ENCODE measurements at regions not wholly inside any gene's neighbourhood (a gene's known extent, or its start where the extent isn't known, plus 50 kb on each side); places are given as distances from the start of the nearest gene placed in this dataset.

DNA sequence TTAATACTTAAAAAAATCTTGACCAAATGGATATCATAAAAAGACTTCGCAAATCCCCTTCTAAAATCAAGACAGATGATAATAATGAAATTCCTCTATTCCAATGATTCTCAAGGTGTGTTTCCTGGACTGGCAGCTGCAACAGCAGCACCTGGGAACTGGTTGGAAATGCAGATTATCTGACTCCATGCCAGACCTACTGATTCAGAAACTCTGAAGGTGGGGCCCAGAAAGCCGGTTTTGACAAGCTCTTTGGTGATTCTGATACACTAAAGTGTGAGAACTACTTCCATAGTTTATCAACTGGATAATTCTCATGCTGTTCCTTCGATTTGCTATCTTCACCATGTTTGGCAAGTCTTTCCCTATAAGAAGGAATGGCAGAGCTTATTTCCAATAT is 252.1 kb downstream of the COL12A1 start:
- TF ChIP-seq RARB (CRISPR knock-in tag; IDR thresholded peaks at IDR 0.05) = no peak
- TF ChIP-seq, protein P1, sequence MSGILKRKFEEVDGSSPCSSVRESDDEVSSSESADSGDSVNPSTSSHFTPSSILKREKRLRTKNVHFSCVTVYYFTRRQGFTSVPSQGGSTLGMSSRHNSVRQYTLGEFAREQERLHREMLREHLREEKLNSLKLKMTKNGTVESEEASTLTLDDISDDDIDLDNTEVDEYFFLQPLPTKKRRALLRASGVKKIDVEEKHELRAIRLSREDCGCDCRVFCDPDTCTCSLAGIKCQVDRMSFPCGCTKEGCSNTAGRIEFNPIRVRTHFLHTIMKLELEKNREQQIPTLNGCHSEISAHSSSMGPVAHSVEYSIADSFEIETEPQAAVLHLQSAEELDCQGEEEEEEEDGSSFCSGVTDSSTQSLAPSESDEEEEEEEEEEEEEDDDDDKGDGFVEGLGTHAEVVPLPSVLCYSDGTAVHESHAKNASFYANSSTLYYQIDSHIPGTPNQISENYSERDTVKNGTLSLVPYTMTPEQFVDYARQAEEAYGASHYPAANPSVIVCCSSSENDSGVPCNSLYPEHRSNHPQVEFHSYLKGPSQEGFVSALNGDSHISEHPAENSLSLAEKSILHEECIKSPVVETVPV (CRISPR knock-in tag; IDR thresholded peaks at IDR 0.05) = no peak
- TF ChIP-seq, protein P2, sequence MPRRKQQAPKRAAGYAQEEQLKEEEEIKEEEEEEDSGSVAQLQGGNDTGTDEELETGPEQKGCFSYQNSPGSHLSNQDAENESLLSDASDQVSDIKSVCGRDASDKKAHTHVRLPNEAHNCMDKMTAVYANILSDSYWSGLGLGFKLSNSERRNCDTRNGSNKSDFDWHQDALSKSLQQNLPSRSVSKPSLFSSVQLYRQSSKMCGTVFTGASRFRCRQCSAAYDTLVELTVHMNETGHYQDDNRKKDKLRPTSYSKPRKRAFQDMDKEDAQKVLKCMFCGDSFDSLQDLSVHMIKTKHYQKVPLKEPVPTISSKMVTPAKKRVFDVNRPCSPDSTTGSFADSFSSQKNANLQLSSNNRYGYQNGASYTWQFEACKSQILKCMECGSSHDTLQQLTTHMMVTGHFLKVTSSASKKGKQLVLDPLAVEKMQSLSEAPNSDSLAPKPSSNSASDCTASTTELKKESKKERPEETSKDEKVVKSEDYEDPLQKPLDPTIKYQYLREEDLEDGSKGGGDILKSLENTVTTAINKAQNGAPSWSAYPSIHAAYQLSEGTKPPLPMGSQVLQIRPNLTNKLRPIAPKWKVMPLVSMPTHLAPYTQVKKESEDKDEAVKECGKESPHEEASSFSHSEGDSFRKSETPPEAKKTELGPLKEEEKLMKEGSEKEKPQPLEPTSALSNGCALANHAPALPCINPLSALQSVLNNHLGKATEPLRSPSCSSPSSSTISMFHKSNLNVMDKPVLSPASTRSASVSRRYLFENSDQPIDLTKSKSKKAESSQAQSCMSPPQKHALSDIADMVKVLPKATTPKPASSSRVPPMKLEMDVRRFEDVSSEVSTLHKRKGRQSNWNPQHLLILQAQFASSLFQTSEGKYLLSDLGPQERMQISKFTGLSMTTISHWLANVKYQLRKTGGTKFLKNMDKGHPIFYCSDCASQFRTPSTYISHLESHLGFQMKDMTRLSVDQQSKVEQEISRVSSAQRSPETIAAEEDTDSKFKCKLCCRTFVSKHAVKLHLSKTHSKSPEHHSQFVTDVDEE (CRISPR knock-in tag; IDR thresholded peaks at IDR 0.05) = no peak
- TF ChIP-seq, protein P3, sequence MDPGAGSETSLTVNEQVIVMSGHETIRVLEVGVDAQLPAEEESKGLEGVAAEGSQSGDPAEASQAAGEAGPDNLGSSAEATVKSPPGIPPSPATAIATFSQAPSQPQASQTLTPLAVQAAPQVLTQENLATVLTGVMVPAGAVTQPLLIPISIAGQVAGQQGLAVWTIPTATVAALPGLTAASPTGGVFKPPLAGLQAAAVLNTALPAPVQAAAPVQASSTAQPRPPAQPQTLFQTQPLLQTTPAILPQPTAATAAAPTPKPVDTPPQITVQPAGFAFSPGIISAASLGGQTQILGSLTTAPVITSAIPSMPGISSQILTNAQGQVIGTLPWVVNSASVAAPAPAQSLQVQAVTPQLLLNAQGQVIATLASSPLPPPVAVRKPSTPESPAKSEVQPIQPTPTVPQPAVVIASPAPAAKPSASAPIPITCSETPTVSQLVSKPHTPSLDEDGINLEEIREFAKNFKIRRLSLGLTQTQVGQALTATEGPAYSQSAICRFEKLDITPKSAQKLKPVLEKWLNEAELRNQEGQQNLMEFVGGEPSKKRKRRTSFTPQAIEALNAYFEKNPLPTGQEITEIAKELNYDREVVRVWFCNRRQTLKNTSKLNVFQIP (CRISPR knock-in tag; IDR thresholded peaks at IDR 0.05; ENCODE audit: borderline replicate concordance, low read depth) = no peak
- no peak for TF ChIP-seq ZNF565 (CRISPR knock-in tag; conservative IDR thresholded peaks at IDR 0.05; ENCODE audit: low read depth)
- TF ChIP-seq, protein P4, sequence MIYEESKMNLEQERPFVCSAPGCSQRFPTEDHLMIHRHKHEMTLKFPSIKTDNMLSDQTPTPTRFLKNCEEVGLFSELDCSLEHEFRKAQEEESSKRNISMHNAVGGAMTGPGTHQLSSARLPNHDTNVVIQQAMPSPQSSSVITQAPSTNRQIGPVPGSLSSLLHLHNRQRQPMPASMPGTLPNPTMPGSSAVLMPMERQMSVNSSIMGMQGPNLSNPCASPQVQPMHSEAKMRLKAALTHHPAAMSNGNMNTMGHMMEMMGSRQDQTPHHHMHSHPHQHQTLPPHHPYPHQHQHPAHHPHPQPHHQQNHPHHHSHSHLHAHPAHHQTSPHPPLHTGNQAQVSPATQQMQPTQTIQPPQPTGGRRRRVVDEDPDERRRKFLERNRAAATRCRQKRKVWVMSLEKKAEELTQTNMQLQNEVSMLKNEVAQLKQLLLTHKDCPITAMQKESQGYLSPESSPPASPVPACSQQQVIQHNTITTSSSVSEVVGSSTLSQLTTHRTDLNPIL (CRISPR knock-in tag; IDR thresholded peaks at IDR 0.05; ENCODE audit: low read depth) = no peak
- TF ChIP-seq ZNF70 (CRISPR knock-in tag; IDR thresholded peaks at IDR 0.05) = no peak
- no peak for TF ChIP-seq GLIS3 (CRISPR knock-in tag; IDR thresholded peaks at IDR 0.05)
- no peak for TF ChIP-seq ARNTL (CRISPR knock-in tag; IDR thresholded peaks at IDR 0.05; ENCODE audit: borderline replicate concordance, low read depth)
- TF ChIP-seq CSDC2 (CRISPR knock-in tag; IDR thresholded peaks at IDR 0.05) = no peak
- no peak for TF ChIP-seq SNAI2 (CRISPR knock-in tag; IDR thresholded peaks at IDR 0.05)
- TF ChIP-seq ZFP30 (CRISPR knock-in tag; IDR thresholded peaks at IDR 0.05) = no peak
- no peak for ATAC-seq

DNA sequence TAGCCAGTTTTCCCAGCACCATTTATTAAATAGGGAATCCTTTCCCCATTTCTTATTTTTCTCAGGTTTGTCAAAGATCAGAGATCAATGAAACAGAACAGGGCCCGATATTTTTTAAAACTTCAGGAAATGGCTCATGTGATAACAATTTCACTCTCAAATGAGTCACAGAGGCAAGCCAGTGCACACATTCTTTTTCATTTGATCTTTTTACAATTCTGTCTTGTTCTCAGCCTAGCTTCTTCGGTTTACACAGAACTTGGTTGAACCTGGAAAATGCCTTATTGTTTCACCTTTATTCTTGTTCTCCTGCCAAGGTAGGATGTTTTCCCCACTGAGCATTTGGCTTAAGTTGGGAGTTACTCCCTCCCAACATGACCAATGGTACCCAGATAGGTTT is 258.9 kb downstream of the COL12A1 start:
- ATAC-seq = no peak
- TF ChIP-seq OSR1 (CRISPR knock-in tag; IDR thresholded peaks at IDR 0.05) (no peak), ARNTL (CRISPR knock-in tag; IDR thresholded peaks at IDR 0.05; ENCODE audit: borderline replicate concordance, low read depth) (no peak), ZC3H10 (CRISPR knock-in tag; IDR thresholded peaks at IDR 0.05) (no peak), ZFP30 (CRISPR knock-in tag; IDR thresholded peaks at IDR 0.05) (no peak), ZNF70 (CRISPR knock-in tag; IDR thresholded peaks at IDR 0.05) (no peak), GLIS3 (CRISPR knock-in tag; IDR thresholded peaks at IDR 0.05) (no peak), CSDC2 (CRISPR knock-in tag; IDR thresholded peaks at IDR 0.05) (no peak), ZNF565 (CRISPR knock-in tag; conservative IDR thresholded peaks at IDR 0.05; ENCODE audit: low read depth) (no peak), ZNF8 (CRISPR knock-in tag; IDR thresholded peaks at IDR 0.05) (no peak), TCF4 (CRISPR knock-in tag; IDR thresholded peaks at IDR 0.05; ENCODE audit: borderline replicate concordance) (no peak), ZFP3 (CRISPR knock-in tag; IDR thresholded peaks at IDR 0.05) (no peak), ESRRG (CRISPR knock-in tag; IDR thresholded peaks at IDR 0.05) (no peak), RARB (CRISPR knock-in tag; IDR thresholded peaks at IDR 0.05) (no peak)
- TF ChIP-seq, protein P2 (CRISPR knock-in tag; IDR thresholded peaks at IDR 0.05) = no peak
- TF ChIP-seq, protein P3 (CRISPR knock-in tag; IDR thresholded peaks at IDR 0.05; ENCODE audit: borderline replicate concordance, low read depth) = no peak
- TF ChIP-seq, protein P5, sequence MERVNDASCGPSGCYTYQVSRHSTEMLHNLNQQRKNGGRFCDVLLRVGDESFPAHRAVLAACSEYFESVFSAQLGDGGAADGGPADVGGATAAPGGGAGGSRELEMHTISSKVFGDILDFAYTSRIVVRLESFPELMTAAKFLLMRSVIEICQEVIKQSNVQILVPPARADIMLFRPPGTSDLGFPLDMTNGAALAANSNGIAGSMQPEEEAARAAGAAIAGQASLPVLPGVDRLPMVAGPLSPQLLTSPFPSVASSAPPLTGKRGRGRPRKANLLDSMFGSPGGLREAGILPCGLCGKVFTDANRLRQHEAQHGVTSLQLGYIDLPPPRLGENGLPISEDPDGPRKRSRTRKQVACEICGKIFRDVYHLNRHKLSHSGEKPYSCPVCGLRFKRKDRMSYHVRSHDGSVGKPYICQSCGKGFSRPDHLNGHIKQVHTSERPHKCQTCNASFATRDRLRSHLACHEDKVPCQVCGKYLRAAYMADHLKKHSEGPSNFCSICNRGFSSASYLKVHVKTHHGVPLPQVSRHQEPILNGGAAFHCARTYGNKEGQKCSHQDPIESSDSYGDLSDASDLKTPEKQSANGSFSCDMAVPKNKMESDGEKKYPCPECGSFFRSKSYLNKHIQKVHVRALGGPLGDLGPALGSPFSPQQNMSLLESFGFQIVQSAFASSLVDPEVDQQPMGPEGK (CRISPR knock-in tag; IDR thresholded peaks at IDR 0.05; ENCODE audit: borderline replicate concordance) = no peak
- TF ChIP-seq, protein P4 (CRISPR knock-in tag; IDR thresholded peaks at IDR 0.05; ENCODE audit: low read depth) = no peak

All from SK-N-SH treated with all-trans-retinoic acid at 6 μM for 48 hours (cell line).